Lower lobe of right lung (tissue), 2 donors: ENCODE measurements at regions not wholly inside any gene's neighbourhood (a gene's known extent, or its start where the extent isn't known, plus 50 kb on each side); places are given as distances from the start of the nearest gene placed in this dataset.
A peak's percentile ranks its signal among the peaks of the same experiment; 100 is the strongest.

Source experiments
- ATAC-seq, 2 donors: fragments of 200-7000 bp; cut with Tn5 transposase; one replicate each; pipeline ENCODE4 v1.9.1; 2020 to 2022; ENCODE audit warnings: mild to moderate bottlenecking in 2 of 2, moderate library complexity in 2 of 2
- DNase-seq: peaks from one replicate; pipeline ENCODE4 v3.0.0-alpha.2; 2020
- H3K27ac ChIP-seq: fragments of 200-600 bp; one replicate; pipeline ENCODE4 v1.8.0; 2022
- H3K27me3 ChIP-seq: fragments of 200-600 bp; one replicate; pipeline ENCODE4 v1.8.0; 2022; ENCODE audit warnings: low read depth
- H3K36me3 ChIP-seq: fragments of 200-600 bp; one replicate; pipeline ENCODE4 v1.8.0; 2022; ENCODE audit warnings: mild to moderate bottlenecking
- H3K4me1 ChIP-seq: fragments of 200-600 bp; one replicate; pipeline ENCODE4 v1.8.0; 2022
- H3K4me3 ChIP-seq: fragments of 200-600 bp; one replicate; pipeline ENCODE4 v1.8.0; 2022; ENCODE audit warnings: mild to moderate bottlenecking
- H3K9me3 ChIP-seq: fragments of 200-600 bp; one replicate; pipeline ENCODE4 v1.8.0; 2022
- CTCF ChIP-seq: fragments of 200-600 bp; IDR thresholded peaks from one replicate; pipeline ENCODE4 v1.8.0; 2022; ENCODE audit warnings: antibody characterized with exemption, mild to moderate bottlenecking
- intact Hi-C: fragments of 100-400 bp; cut with DNase I; formaldehyde crosslinking; loops from one replicate; pipeline ENCODE4 v1.11.0; 2022
- donor health status: DM: no; HTN: yes; CAD: no; lungs with severe emphysema.

DNA sequence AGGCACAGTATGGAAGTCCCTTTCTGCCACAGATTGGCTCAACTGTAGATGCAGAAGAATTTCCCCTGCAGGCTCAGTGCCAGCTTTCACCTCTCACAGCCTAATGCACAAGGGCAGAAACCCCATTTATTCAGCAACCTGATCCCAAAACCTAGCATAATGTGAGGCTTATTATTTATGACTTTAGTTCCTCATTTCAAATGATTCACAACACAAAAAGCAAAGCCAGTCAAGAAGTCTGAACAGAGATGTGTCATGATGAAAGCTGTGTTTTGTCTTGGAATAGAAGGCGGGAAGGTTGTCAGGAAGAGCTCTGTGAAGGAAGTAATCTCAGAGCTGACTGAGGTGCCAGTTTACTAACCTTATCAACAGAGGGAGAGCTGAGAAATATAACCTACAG is 369.7 kb downstream of the LRRC70 start:
- no peak for DNase-seq
- Histone ChIP-seq H3K4me3 (no peak overlapping the region), H3K27me3 (no peaks in the 10 kb centered on the region), H3K27ac (no peak overlapping the region), H3K36me3 (no peaks in the 10 kb centered on the region), H3K9me3 (no peaks in the 10 kb centered on the region), H3K4me1 (no peaks in the 10 kb centered on the region)
- TF ChIP-seq CTCF = no peak
- no peak for ATAC-seq
- intact Hi-C loops = no loop called here

DNA sequence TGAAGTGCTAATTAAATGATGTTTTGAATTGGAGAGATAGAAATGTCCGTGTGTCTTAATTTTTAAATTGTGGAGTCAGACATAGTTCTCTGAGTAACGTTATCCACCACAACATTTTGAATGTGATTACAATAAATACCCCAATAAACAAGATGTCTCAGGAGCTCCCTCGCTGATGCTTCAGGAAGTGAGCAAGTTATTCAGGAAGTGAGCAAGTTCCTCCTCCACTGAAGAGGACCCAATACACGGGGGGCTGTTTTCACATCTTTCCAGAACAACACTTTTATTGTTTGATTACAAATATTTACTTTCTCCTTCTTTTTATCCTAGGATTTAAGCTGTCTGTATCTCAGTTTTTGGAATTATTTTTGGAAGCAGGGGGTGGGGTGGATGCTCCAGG is 363.8 kb downstream of the LRRC70 start:
- H3K9me3 ChIP-seq = no peaks in the 10 kb centered on the region
- no peaks in the 10 kb centered on the region for H3K27me3 ChIP-seq
- peaks cover 8% of the 10 kb centered on the region for H3K4me1 ChIP-seq
- H3K36me3 ChIP-seq = no peaks in the 10 kb centered on the region
- DNase-seq (no peak), ATAC-seq (no peak)
- H3K4me3 ChIP-seq = no peak overlapping the region
- no peak overlapping the region for H3K27ac ChIP-seq
- intact Hi-C loops = no loop called here
- TF ChIP-seq CTCF = no peak

GRCh38 chr5:62938927-62939326 is 360.3 kb downstream of the LRRC70 start:
- H3K36me3 ChIP-seq = no peaks in the 10 kb centered on the region
- H3K27ac ChIP-seq = no peak overlapping the region
- H3K4me1 ChIP-seq = peaks cover 14% of the 10 kb centered on the region

DNA sequence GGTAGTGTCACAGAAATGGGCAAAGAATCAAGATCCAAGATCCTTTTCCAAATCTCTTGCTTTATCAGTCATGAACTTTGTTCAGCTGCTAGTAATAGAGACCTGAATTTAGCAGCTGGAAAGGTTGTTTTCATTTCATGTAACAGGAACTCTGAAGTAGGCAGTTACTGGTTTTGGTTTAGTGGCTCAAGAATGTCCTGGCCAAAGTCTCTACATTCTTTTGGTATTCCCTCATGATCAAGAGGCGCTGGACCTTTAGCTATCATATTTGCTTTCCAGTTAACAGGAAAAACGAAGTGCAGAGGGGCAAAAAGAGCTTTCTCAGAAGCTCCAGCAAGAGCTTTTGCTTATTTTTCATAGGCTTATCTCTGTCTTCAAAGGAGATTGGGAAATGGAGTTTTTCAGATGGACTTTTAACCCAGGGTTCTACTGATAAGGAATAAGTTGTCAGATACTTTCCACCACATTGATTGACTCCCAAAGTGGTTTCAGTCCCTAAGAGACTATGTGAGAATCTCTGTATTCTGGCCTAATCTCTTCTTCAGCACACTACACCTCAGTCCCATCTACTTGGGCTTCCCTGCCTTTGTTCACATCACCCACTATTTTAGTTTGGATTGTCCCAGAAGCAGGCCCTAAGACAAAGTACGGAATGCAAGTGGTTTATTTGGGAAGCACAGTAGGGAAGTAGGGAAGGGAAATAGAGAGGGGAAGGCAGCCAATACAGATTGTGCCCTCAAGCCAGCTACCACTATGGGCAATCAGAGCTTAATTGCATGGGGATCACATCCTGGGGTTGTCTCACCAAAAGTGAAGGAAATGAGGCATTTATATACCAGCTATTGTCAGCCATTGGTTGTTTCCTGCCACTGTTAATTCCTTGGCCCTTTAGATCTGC is 359.3 kb downstream of the LRRC70 start:
- no peaks in the 10 kb centered on the region for H3K9me3 ChIP-seq
- no peak overlapping the region for H3K4me3 ChIP-seq
- ATAC-seq (peak; percentile 78 to 94), DNase-seq (no peak)
- no peaks in the 10 kb centered on the region for H3K27me3 ChIP-seq
- no peaks in the 10 kb centered on the region for H3K36me3 ChIP-seq
- H3K4me1 ChIP-seq = peaks cover 14% of the 10 kb centered on the region
- TF ChIP-seq CTCF = no peak
- intact Hi-C loops = no loop called here
- no peak overlapping the region for H3K27ac ChIP-seq

More at GRCh38 chr5:62938927-62939326, 360.3 kb downstream of the LRRC70 start:
- Histone ChIP-seq H3K4me3 (no peak overlapping the region), H3K27me3 (no peaks in the 10 kb centered on the region), H3K9me3 (no peaks in the 10 kb centered on the region)
- TF ChIP-seq CTCF = no peak
- DNase-seq = no peak
- intact Hi-C loops = no loop called here
- peak in 1 of 2 donors; percentile 15 for ATAC-seq

DNA sequence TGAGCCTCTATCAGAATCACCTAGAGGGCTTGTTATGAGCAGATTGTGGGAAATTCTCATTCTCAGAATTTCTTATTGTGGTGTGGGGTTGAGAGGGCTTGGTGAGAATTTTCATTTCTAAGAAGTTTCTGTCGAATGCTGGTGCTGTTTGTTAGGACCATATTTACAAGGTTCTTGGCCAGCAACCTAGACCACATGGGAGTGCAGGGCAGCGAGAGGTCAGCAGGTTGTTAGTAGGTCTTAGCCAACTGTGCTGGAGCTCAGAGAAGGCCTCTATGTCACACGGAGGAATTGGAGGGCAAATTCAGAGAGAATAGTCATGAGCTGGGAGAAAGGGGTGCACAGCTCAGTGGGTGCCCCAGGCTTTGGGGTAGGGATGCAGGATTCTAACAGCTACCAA is 357.0 kb downstream of the LRRC70 start:
- Histone ChIP-seq H3K9me3 (no peaks in the 10 kb centered on the region), H3K4me1 (peaks cover 14% of the 10 kb centered on the region), H3K36me3 (no peaks in the 10 kb centered on the region), H3K27me3 (no peaks in the 10 kb centered on the region), H3K27ac (no peak overlapping the region), H3K4me3 (no peak overlapping the region)
- intact Hi-C loops = no loop called here
- ATAC-seq (no peak), DNase-seq (no peak)
- no peak for TF ChIP-seq CTCF
